H9 (cell line): ENCODE measurements at regions not wholly inside any gene's neighbourhood (a gene's known extent, or its start where the extent isn't known, plus 50 kb on each side); places are given as distances from the start of the nearest gene placed in this dataset.

ENCODE experiments used
- DNase-seq: peaks from one replicate; pipeline ENCODE4 v3.0.0-alpha.2; 2017
- H2AFZ ChIP-seq: one replicate; pipeline ENCODE4 v1.6.1; 2013; ENCODE audit warnings: mild to moderate bottlenecking, low read length, control low read depth, moderate library complexity
- H2AK5ac ChIP-seq: 2 replicates; pipeline ENCODE4 v1.6.1; 2013; ENCODE audit warnings: low read length, control low read depth, mixed read lengths; ENCODE audit not compliant: insufficient read length
- H2BK120ac ChIP-seq: one replicate; pipeline ENCODE4 v1.6.1; 2013; ENCODE audit warnings: low read depth, mild to moderate bottlenecking, low read length, control low read depth, inconsistent platforms; ENCODE audit not compliant: poor library complexity, severe bottlenecking
- H2BK12ac ChIP-seq: 2 replicates; pipeline ENCODE4 v1.6.1; 2013; ENCODE audit warnings: low read length, control low read depth, mixed read lengths, low read depth; ENCODE audit not compliant: insufficient read length
- H2BK15ac ChIP-seq: 2 replicates; pipeline ENCODE4 v1.6.1; 2013; ENCODE audit warnings: low read depth, low read length, control low read depth
- H2BK20ac ChIP-seq: one replicate; pipeline ENCODE4 v1.6.1; 2013; ENCODE audit warnings: low read depth, mild to moderate bottlenecking, low read length, control low read depth, inconsistent platforms; ENCODE audit not compliant: poor library complexity, severe bottlenecking
- H2BK5ac ChIP-seq: 2 replicates; pipeline ENCODE4 v1.6.1; 2013; ENCODE audit warnings: low read length, control low read depth, mixed read lengths; ENCODE audit not compliant: insufficient read length
- H3K14ac ChIP-seq: 2 replicates; pipeline ENCODE4 v1.6.1; 2013; ENCODE audit warnings: low read length, control low read depth; ENCODE audit not compliant: insufficient read depth
- H3K18ac ChIP-seq: 2 replicates; pipeline ENCODE4 v1.6.1; 2013; ENCODE audit warnings: low read depth, mild to moderate bottlenecking, mixed read lengths, low read length, control low read depth; ENCODE audit not compliant: insufficient read length
- H3K23ac ChIP-seq: 2 replicates; pipeline ENCODE4 v1.6.1; 2013; ENCODE audit warnings: low read length, control low read depth, mixed read lengths, low read depth; ENCODE audit not compliant: insufficient read length
- H3K23me2 ChIP-seq: 2 replicates; pipeline ENCODE4 v1.6.1; 2013; ENCODE audit warnings: low read depth, mild to moderate bottlenecking, mixed read lengths, low read length, control low read depth; ENCODE audit not compliant: insufficient read length, poor library complexity, severe bottlenecking
- H3K27ac ChIP-seq: 2 replicates; pipeline ENCODE4 v1.5.1; 2013; ENCODE audit warnings: low read length, control low read depth, mixed read lengths, low read depth; ENCODE audit not compliant: insufficient read length
- H3K27me3 ChIP-seq: 2 replicates; pipeline ENCODE4 v1.6.1; 2013; ENCODE audit warnings: low read length, control low read depth, inconsistent platforms; ENCODE audit not compliant: insufficient read depth
- H3K4ac ChIP-seq: 2 replicates; pipeline ENCODE4 v1.6.1; 2013; ENCODE audit warnings: low read depth, mild to moderate bottlenecking, control low read depth, inconsistent platforms, low read length, moderate library complexity
- H3K4me1 ChIP-seq: 2 replicates; pipeline ENCODE4 v1.6.1; 2013; ENCODE audit warnings: low read length, control low read depth, inconsistent platforms; ENCODE audit not compliant: insufficient read depth
- H3K4me2 ChIP-seq: 2 replicates; pipeline ENCODE4 v1.6.1; 2013; ENCODE audit warnings: low read length, control low read depth, mixed read lengths; ENCODE audit not compliant: insufficient read length, insufficient read depth
- H3K56ac ChIP-seq: 2 replicates; pipeline ENCODE4 v1.6.1; 2013; ENCODE audit warnings: low read depth, mild to moderate bottlenecking, mixed read lengths, low read length, control low read depth; ENCODE audit not compliant: insufficient read length
- H3K79me1 ChIP-seq: 2 replicates; pipeline ENCODE4 v1.6.1; 2013; ENCODE audit warnings: low read depth, mild to moderate bottlenecking, moderate library complexity, low read length, control low read depth, inconsistent platforms; ENCODE audit not compliant: insufficient read depth, poor library complexity, severe bottlenecking
- H3K79me2 ChIP-seq: 2 replicates; pipeline ENCODE4 v1.6.1; 2013; ENCODE audit warnings: low read length, control low read depth, inconsistent platforms; ENCODE audit not compliant: insufficient read depth
- H3K9ac ChIP-seq: 2 replicates; pipeline ENCODE4 v1.6.1; 2013; ENCODE audit warnings: low read length, control low read depth, mixed read lengths; ENCODE audit not compliant: insufficient read length; ENCODE audit errors: extremely low read depth
- H3K9me3 ChIP-seq: one replicate; pipeline ENCODE4 v1.6.1; 2013; ENCODE audit warnings: low read depth, low read length, inconsistent platforms; ENCODE audit not compliant: control insufficient read depth
- H3T11ph ChIP-seq: one replicate; pipeline ENCODE4 v1.6.1; 2013; ENCODE audit warnings: mild to moderate bottlenecking, low read length, control low read depth, inconsistent platforms
- H4K20me1 ChIP-seq: one replicate; pipeline ENCODE4 v1.6.1; 2013; ENCODE audit not compliant: control insufficient read depth, insufficient read length, insufficient read depth
- H4K5ac ChIP-seq: 2 replicates; pipeline ENCODE4 v1.6.1; 2013; ENCODE audit warnings: low read depth, mild to moderate bottlenecking, mixed read lengths, low read length, control low read depth; ENCODE audit not compliant: insufficient read length
- H4K8ac ChIP-seq: replicated peaks from 2 replicates; pipeline ENCODE4 v1.6.1; 2013; ENCODE audit warnings: low read length, control low read depth, mixed read lengths, low read depth; ENCODE audit not compliant: insufficient read length
- H4K91ac ChIP-seq: 2 replicates; pipeline ENCODE4 v1.6.1; 2013; ENCODE audit warnings: low read depth, mild to moderate bottlenecking, moderate library complexity, mixed read lengths, low read length, control low read depth; ENCODE audit not compliant: insufficient read length
- H3K27ac Mint-ChIP-seq, 3 experiments: 2 replicates in 2 of 3; 3 replicates in 1 of 3; pipeline ENCODE4 v1.8.0; 2020 to 2021; ENCODE audit warnings: mixed read lengths in 3 of 3, mild to moderate bottlenecking in 1 of 3, moderate library complexity in 1 of 3
- H3K27me3 Mint-ChIP-seq: 2 replicates; pipeline ENCODE4 v1.8.0; 2021; ENCODE audit warnings: low read depth, mild to moderate bottlenecking, moderate library complexity, mixed read lengths
- H3K36me3 Mint-ChIP-seq, 3 experiments: 2 replicates in 2 of 3; 3 replicates in 1 of 3; pipeline ENCODE4 v1.8.0; 2020 to 2021; ENCODE audit warnings: low read depth in 3 of 3, mixed read lengths in 3 of 3; ENCODE audit not compliant: insufficient read depth in 1 of 3
- H3K4me1 Mint-ChIP-seq, 2 experiments: 2 replicates each; pipeline ENCODE4 v1.8.0; 2020; ENCODE audit warnings: mixed read lengths in 2 of 2
- H3K4me3 Mint-ChIP-seq, 2 experiments: 2 replicates in 1 of 2; 3 replicates in 1 of 2; pipeline ENCODE4 v1.8.0; 2020 to 2021; ENCODE audit warnings: mild to moderate bottlenecking in 2 of 2, mixed read lengths in 2 of 2, moderate library complexity in 1 of 2
- H3K9me3 Mint-ChIP-seq, 2 experiments: 2 replicates in 1 of 2; 3 replicates in 1 of 2; pipeline ENCODE4 v1.8.0; 2020; ENCODE audit warnings: mild to moderate bottlenecking in 2 of 2, mixed read lengths in 2 of 2, moderate library complexity in 1 of 2
- CTCF ChIP-seq: fragments of 200-600 bp; sonication (generic); conservative IDR thresholded peaks from 3 replicates; pipeline ENCODE4 v1.8.0; 2021; ENCODE audit warnings: antibody characterized with exemption, mild to moderate bottlenecking
- WGBS: extraction: QIAGEN DNeasy Blood & Tissue Kit; methylation state at CpG from one replicate; pipeline ENCODE4 v1.1.7; 2013; ENCODE audit warnings: missing lambda C conversion rate, low lambda C conversion rate, mixed read lengths; ENCODE audit not compliant: insufficient read length; ENCODE audit errors: extremely low coverage; 5-methylcytosine and 5-hydroxymethylcytosine counted together

DNA sequence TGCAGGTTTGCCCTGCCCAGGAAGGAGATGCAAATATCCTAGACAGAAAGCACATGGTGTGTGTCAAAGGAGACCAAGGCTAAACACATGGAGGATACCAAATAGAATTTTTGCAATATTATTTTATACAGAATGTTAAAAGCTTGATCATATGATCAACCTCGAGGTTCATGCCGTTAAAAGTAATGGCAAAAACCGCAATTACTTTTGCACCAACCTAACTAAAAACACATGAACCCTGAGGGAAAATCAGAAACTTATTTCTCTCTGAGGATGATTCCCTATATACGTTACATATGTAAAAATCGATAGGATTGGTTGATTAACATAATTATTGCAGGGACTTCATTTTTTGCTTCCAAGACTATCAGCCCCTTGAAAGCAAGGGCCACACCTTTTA lies 88.1 kb downstream of the MZT1 start:
- Histone ChIP-seq H2BK20ac (no peak overlapping the region), H3K9me3 (no peaks in the 10 kb centered on the region), H2AFZ (no peak overlapping the region), H2BK15ac (no peak overlapping the region), H3K4ac (no peak overlapping the region), H4K8ac (no peak overlapping the region), H3K4me1 (peaks cover 5% of the 10 kb centered on the region; the same call in 1 of the 2 replicates), H2BK120ac (no peak overlapping the region), H3K27me3 (no peaks in the 10 kb centered on the region), H3K18ac (no peak overlapping the region), H2BK5ac (no peak overlapping the region), H3K79me2 (no peaks in the 10 kb centered on the region), H3K14ac (no peak overlapping the region), H4K20me1 (no peaks in the 10 kb centered on the region), H3K4me2 (no peak overlapping the region), H3K9ac (no peak overlapping the region), H3K23ac (no peak overlapping the region), H3T11ph (no peak overlapping the region), H2BK12ac (no peak overlapping the region), H2AK5ac (no peak overlapping the region), H4K5ac (no peak overlapping the region), H3K23me2 (no peaks in the 10 kb centered on the region), H4K91ac (no peak overlapping the region), H3K27ac (no peak overlapping the region), H3K56ac (no peak overlapping the region), H3K79me1 (no peaks in the 10 kb centered on the region)
- WGBS, result no CpG with 5 or more reads among the region's 5 CpGs
- Mint-ChIP-seq H3K4me1 (peaks cover 28 to 31% of the 10 kb centered on the region in 2 experiments), H3K27me3 (no peaks in the 10 kb centered on the region), H3K4me3 (no peak overlapping the region), H3K9me3 (no peaks in the 10 kb centered on the region), H3K27ac (no peak overlapping the region), H3K36me3 (no peaks in the 10 kb centered on the region)
- DNase-seq, result no peak
- no peak for TF ChIP-seq CTCF
